H9 (cell line): ENCODE measurements at regions not wholly inside any gene's neighbourhood (a gene's known extent, or its start where the extent isn't known, plus 50 kb on each side); places are given as distances from the start of the nearest gene placed in this dataset.

Experiments
- DNase-seq: peaks from one replicate; pipeline ENCODE4 v3.0.0-alpha.2; 2017
- H2AFZ ChIP-seq: one replicate; pipeline ENCODE4 v1.6.1; 2013; ENCODE audit warnings: mild to moderate bottlenecking, low read length, control low read depth, moderate library complexity
- H2AK5ac ChIP-seq: 2 replicates; pipeline ENCODE4 v1.6.1; 2013; ENCODE audit warnings: low read length, control low read depth, mixed read lengths; ENCODE audit not compliant: insufficient read length
- H2BK120ac ChIP-seq: one replicate; pipeline ENCODE4 v1.6.1; 2013; ENCODE audit warnings: low read depth, mild to moderate bottlenecking, low read length, control low read depth, inconsistent platforms; ENCODE audit not compliant: poor library complexity, severe bottlenecking
- H2BK12ac ChIP-seq: 2 replicates; pipeline ENCODE4 v1.6.1; 2013; ENCODE audit warnings: low read length, control low read depth, mixed read lengths, low read depth; ENCODE audit not compliant: insufficient read length
- H2BK15ac ChIP-seq: 2 replicates; pipeline ENCODE4 v1.6.1; 2013; ENCODE audit warnings: low read depth, low read length, control low read depth
- H2BK20ac ChIP-seq: one replicate; pipeline ENCODE4 v1.6.1; 2013; ENCODE audit warnings: low read depth, mild to moderate bottlenecking, low read length, control low read depth, inconsistent platforms; ENCODE audit not compliant: poor library complexity, severe bottlenecking
- H2BK5ac ChIP-seq: 2 replicates; pipeline ENCODE4 v1.6.1; 2013; ENCODE audit warnings: low read length, control low read depth, mixed read lengths; ENCODE audit not compliant: insufficient read length
- H3K14ac ChIP-seq: 2 replicates; pipeline ENCODE4 v1.6.1; 2013; ENCODE audit warnings: low read length, control low read depth; ENCODE audit not compliant: insufficient read depth
- H3K18ac ChIP-seq: 2 replicates; pipeline ENCODE4 v1.6.1; 2013; ENCODE audit warnings: low read depth, mild to moderate bottlenecking, mixed read lengths, low read length, control low read depth; ENCODE audit not compliant: insufficient read length
- H3K23ac ChIP-seq: 2 replicates; pipeline ENCODE4 v1.6.1; 2013; ENCODE audit warnings: low read length, control low read depth, mixed read lengths, low read depth; ENCODE audit not compliant: insufficient read length
- H3K23me2 ChIP-seq: 2 replicates; pipeline ENCODE4 v1.6.1; 2013; ENCODE audit warnings: low read depth, mild to moderate bottlenecking, mixed read lengths, low read length, control low read depth; ENCODE audit not compliant: insufficient read length, poor library complexity, severe bottlenecking
- H3K27ac ChIP-seq: 2 replicates; pipeline ENCODE4 v1.5.1; 2013; ENCODE audit warnings: low read length, control low read depth, mixed read lengths, low read depth; ENCODE audit not compliant: insufficient read length
- H3K27me3 ChIP-seq: 2 replicates; pipeline ENCODE4 v1.6.1; 2013; ENCODE audit warnings: low read length, control low read depth, inconsistent platforms; ENCODE audit not compliant: insufficient read depth
- H3K4ac ChIP-seq: 2 replicates; pipeline ENCODE4 v1.6.1; 2013; ENCODE audit warnings: low read depth, mild to moderate bottlenecking, control low read depth, inconsistent platforms, low read length, moderate library complexity
- H3K4me1 ChIP-seq: 2 replicates; pipeline ENCODE4 v1.6.1; 2013; ENCODE audit warnings: low read length, control low read depth, inconsistent platforms; ENCODE audit not compliant: insufficient read depth
- H3K4me2 ChIP-seq: 2 replicates; pipeline ENCODE4 v1.6.1; 2013; ENCODE audit warnings: low read length, control low read depth, mixed read lengths; ENCODE audit not compliant: insufficient read length, insufficient read depth
- H3K56ac ChIP-seq: 2 replicates; pipeline ENCODE4 v1.6.1; 2013; ENCODE audit warnings: low read depth, mild to moderate bottlenecking, mixed read lengths, low read length, control low read depth; ENCODE audit not compliant: insufficient read length
- H3K79me1 ChIP-seq: 2 replicates; pipeline ENCODE4 v1.6.1; 2013; ENCODE audit warnings: low read depth, mild to moderate bottlenecking, moderate library complexity, low read length, control low read depth, inconsistent platforms; ENCODE audit not compliant: insufficient read depth, poor library complexity, severe bottlenecking
- H3K79me2 ChIP-seq: 2 replicates; pipeline ENCODE4 v1.6.1; 2013; ENCODE audit warnings: low read length, control low read depth, inconsistent platforms; ENCODE audit not compliant: insufficient read depth
- H3K9ac ChIP-seq: 2 replicates; pipeline ENCODE4 v1.6.1; 2013; ENCODE audit warnings: low read length, control low read depth, mixed read lengths; ENCODE audit not compliant: insufficient read length; ENCODE audit errors: extremely low read depth
- H3K9me3 ChIP-seq: one replicate; pipeline ENCODE4 v1.6.1; 2013; ENCODE audit warnings: low read depth, low read length, inconsistent platforms; ENCODE audit not compliant: control insufficient read depth
- H3T11ph ChIP-seq: one replicate; pipeline ENCODE4 v1.6.1; 2013; ENCODE audit warnings: mild to moderate bottlenecking, low read length, control low read depth, inconsistent platforms
- H4K20me1 ChIP-seq: one replicate; pipeline ENCODE4 v1.6.1; 2013; ENCODE audit not compliant: control insufficient read depth, insufficient read length, insufficient read depth
- H4K5ac ChIP-seq: 2 replicates; pipeline ENCODE4 v1.6.1; 2013; ENCODE audit warnings: low read depth, mild to moderate bottlenecking, mixed read lengths, low read length, control low read depth; ENCODE audit not compliant: insufficient read length
- H4K8ac ChIP-seq: replicated peaks from 2 replicates; pipeline ENCODE4 v1.6.1; 2013; ENCODE audit warnings: low read length, control low read depth, mixed read lengths, low read depth; ENCODE audit not compliant: insufficient read length
- H4K91ac ChIP-seq: 2 replicates; pipeline ENCODE4 v1.6.1; 2013; ENCODE audit warnings: low read depth, mild to moderate bottlenecking, moderate library complexity, mixed read lengths, low read length, control low read depth; ENCODE audit not compliant: insufficient read length
- H3K27ac Mint-ChIP-seq, 3 experiments: 2 replicates in 2 of 3; 3 replicates in 1 of 3; pipeline ENCODE4 v1.8.0; 2020 to 2021; ENCODE audit warnings: mixed read lengths in 3 of 3, mild to moderate bottlenecking in 1 of 3, moderate library complexity in 1 of 3
- H3K27me3 Mint-ChIP-seq: 2 replicates; pipeline ENCODE4 v1.8.0; 2021; ENCODE audit warnings: low read depth, mild to moderate bottlenecking, moderate library complexity, mixed read lengths
- H3K36me3 Mint-ChIP-seq, 3 experiments: 2 replicates in 2 of 3; 3 replicates in 1 of 3; pipeline ENCODE4 v1.8.0; 2020 to 2021; ENCODE audit warnings: low read depth in 3 of 3, mixed read lengths in 3 of 3; ENCODE audit not compliant: insufficient read depth in 1 of 3
- H3K4me1 Mint-ChIP-seq, 2 experiments: 2 replicates each; pipeline ENCODE4 v1.8.0; 2020; ENCODE audit warnings: mixed read lengths in 2 of 2
- H3K4me3 Mint-ChIP-seq, 2 experiments: 2 replicates in 1 of 2; 3 replicates in 1 of 2; pipeline ENCODE4 v1.8.0; 2020 to 2021; ENCODE audit warnings: mild to moderate bottlenecking in 2 of 2, mixed read lengths in 2 of 2, moderate library complexity in 1 of 2
- H3K9me3 Mint-ChIP-seq, 2 experiments: 2 replicates in 1 of 2; 3 replicates in 1 of 2; pipeline ENCODE4 v1.8.0; 2020; ENCODE audit warnings: mild to moderate bottlenecking in 2 of 2, mixed read lengths in 2 of 2, moderate library complexity in 1 of 2
- TF ChIP-seq, protein P1 (sequence below): fragments of 200-600 bp; sonication (generic); conservative IDR thresholded peaks from 3 replicates; pipeline ENCODE4 v1.8.0; 2021; ENCODE audit warnings: antibody characterized with exemption, mild to moderate bottlenecking

GRCh38 chr5:128649192-128649591 lies 111.1 kb upstream of the FBN2 start:
- DNase-seq, result no peak
- Mint-ChIP-seq H3K27me3 (peaks cover 1% of the 10 kb centered on the region; the same call in 1 of the 2 replicates), H3K27ac (no peak overlapping the region), H3K9me3 (peaks cover 0 to 4% of the 10 kb centered on the region in 2 experiments; a peak in 3 of 5 replicates), H3K4me1 (no peaks in the 10 kb centered on the region), H3K4me3 (no peak overlapping the region), H3K36me3 (no peaks in the 10 kb centered on the region)
- H3K9me3 ChIP-seq, result no peaks in the 10 kb centered on the region
- H3K23me2 ChIP-seq, result no peaks in the 10 kb centered on the region
- H2BK5ac ChIP-seq, result no peak overlapping the region
- H3K4me2 ChIP-seq, result no peak overlapping the region
- H3K79me1 ChIP-seq, result no peaks in the 10 kb centered on the region
- H2AFZ ChIP-seq, result no peak overlapping the region
- H3K9ac ChIP-seq, result no peak overlapping the region
- no peaks in the 10 kb centered on the region for H4K20me1 ChIP-seq
- H3K56ac ChIP-seq, result no peak overlapping the region
- H4K5ac ChIP-seq, result no peak overlapping the region
- H4K91ac ChIP-seq, result no peak overlapping the region
- H3K4ac ChIP-seq, result no peak overlapping the region
- H3K27ac ChIP-seq, result no peak overlapping the region
- no peak overlapping the region for H3K23ac ChIP-seq
- no peak overlapping the region for H2BK15ac ChIP-seq
- H3K14ac ChIP-seq, result no peak overlapping the region
- no peak overlapping the region for H4K8ac ChIP-seq
- no peaks in the 10 kb centered on the region for H3K27me3 ChIP-seq
- H3K79me2 ChIP-seq, result no peaks in the 10 kb centered on the region
- no peak overlapping the region for H2BK120ac ChIP-seq
- TF ChIP-seq, protein P1, sequence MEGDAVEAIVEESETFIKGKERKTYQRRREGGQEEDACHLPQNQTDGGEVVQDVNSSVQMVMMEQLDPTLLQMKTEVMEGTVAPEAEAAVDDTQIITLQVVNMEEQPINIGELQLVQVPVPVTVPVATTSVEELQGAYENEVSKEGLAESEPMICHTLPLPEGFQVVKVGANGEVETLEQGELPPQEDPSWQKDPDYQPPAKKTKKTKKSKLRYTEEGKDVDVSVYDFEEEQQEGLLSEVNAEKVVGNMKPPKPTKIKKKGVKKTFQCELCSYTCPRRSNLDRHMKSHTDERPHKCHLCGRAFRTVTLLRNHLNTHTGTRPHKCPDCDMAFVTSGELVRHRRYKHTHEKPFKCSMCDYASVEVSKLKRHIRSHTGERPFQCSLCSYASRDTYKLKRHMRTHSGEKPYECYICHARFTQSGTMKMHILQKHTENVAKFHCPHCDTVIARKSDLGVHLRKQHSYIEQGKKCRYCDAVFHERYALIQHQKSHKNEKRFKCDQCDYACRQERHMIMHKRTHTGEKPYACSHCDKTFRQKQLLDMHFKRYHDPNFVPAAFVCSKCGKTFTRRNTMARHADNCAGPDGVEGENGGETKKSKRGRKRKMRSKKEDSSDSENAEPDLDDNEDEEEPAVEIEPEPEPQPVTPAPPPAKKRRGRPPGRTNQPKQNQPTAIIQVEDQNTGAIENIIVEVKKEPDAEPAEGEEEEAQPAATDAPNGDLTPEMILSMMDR, result no peak
- no peak overlapping the region for H3T11ph ChIP-seq
- H3K18ac ChIP-seq, result no peak overlapping the region
- no peak overlapping the region for H2BK20ac ChIP-seq
- H2AK5ac ChIP-seq, result no peak overlapping the region
- no peaks in the 10 kb centered on the region for H3K4me1 ChIP-seq
- no peak overlapping the region for H2BK12ac ChIP-seq
